ENCODE measurements at regions not wholly inside any gene's neighbourhood (a gene's known extent, or its start where the extent isn't known, plus 50 kb on each side); places are given as distances from the start of the nearest gene placed in this dataset.

- no TSS peak for BruUV-seq (replicated peaks)
- Histone ChIP-seq H3K4me3 (ENCODE audit: low read depth, low read length, poor library complexity, severe bottlenecking) (no peak overlapping the region), H3K79me2 (ENCODE audit: insufficient read depth, low read depth, low read length) (no peaks in the 10 kb centered on the region), H3K27ac (ENCODE audit: low read depth, low read length, poor library complexity, severe bottlenecking) (no peak overlapping the region), H3K36me3 (ENCODE audit: insufficient read depth, low read length) (no peaks in the 10 kb centered on the region), H2AFZ (ENCODE audit: low read length) (no peak overlapping the region), H3K4me1 (ENCODE audit: insufficient read depth, low read length, poor library complexity, severe bottlenecking) (no peaks in the 10 kb centered on the region), H3K4me2 (ENCODE audit: low read length) (no peak overlapping the region), H3K9me2 (ENCODE audit: insufficient read depth, low read length) (no peaks in the 10 kb centered on the region), H4K20me1 (ENCODE audit: insufficient read depth, low read length) (no peaks in the 10 kb centered on the region), H3K9me3 (ENCODE audit: low read length) (0 out of 2 replicates have a peak, but pooled peaks cover 3% of the 10 kb centered on the region)
- ChIA-PET POLR2A (interaction anchor here (0.6 kb wide), 1 partner anchor 405 kb away, joined by 4 read pairs; no protein-coding TSS in a partner anchor), CTCF (ENCODE audit: unreplicated experiment) (no interaction called here)
- TF ChIP-seq EZH2phosphoT487 (IDR thresholded peaks at IDR 0.05; ENCODE audit: borderline replicate concordance, low read depth, low read length): no peak
- peak; percentile 48; the same call in 1 of the 2 replicates for TF ChIP-seq CTCF (conservative IDR thresholded peaks at IDR 0.05; ENCODE audit: low read length)
- DNase-seq (ENCODE audit: low spot score): peak; percentile 1
- intact Hi-C loops (cut with micrococcal nuclease; ENCODE audit: unreplicated experiment): no loop called here
Observed at GRCh38 chr4:154049457-154050181, 260.7 kb upstream of the SFRP2 start.

- H4K20me1 ChIP-seq (ENCODE audit: insufficient read depth, low read length): no peaks in the 10 kb centered on the region
- ChIA-PET CTCF (ENCODE audit: unreplicated experiment) (no interaction called here), POLR2A (no interaction called here)
- H3K79me2 ChIP-seq (ENCODE audit: insufficient read depth, low read depth, low read length): no peaks in the 10 kb centered on the region
- H3K36me3 ChIP-seq (ENCODE audit: insufficient read depth, low read length): no peaks in the 10 kb centered on the region
- no peak overlapping the region for H3K4me3 ChIP-seq (ENCODE audit: low read depth, low read length, poor library complexity, severe bottlenecking)
- no peak overlapping the region for H3K27ac ChIP-seq (ENCODE audit: low read depth, low read length, poor library complexity, severe bottlenecking)
- H3K9me3 ChIP-seq (ENCODE audit: low read length): no peaks in the 10 kb centered on the region
- no peak overlapping the region for H3K4me2 ChIP-seq (ENCODE audit: low read length)
- no peaks in the 10 kb centered on the region for H3K4me1 ChIP-seq (ENCODE audit: insufficient read depth, low read length, poor library complexity, severe bottlenecking)
- H2AFZ ChIP-seq (ENCODE audit: low read length): no peak overlapping the region
- intact Hi-C loops (cut with micrococcal nuclease; ENCODE audit: unreplicated experiment): no loop called here
- H3K9me2 ChIP-seq (ENCODE audit: insufficient read depth, low read length): no peaks in the 10 kb centered on the region
- no peak for TF ChIP-seq CTCF (conservative IDR thresholded peaks at IDR 0.05; ENCODE audit: low read length)
- no peak for TF ChIP-seq EZH2phosphoT487 (IDR thresholded peaks at IDR 0.05; ENCODE audit: borderline replicate concordance, low read depth, low read length)
- no TSS peak for BruUV-seq (replicated peaks)
- no peak for DNase-seq (ENCODE audit: low spot score)
Observed at GRCh38 chr4:154047733-154048132, 258.9 kb upstream of the SFRP2 start.

- Histone ChIP-seq H3K27ac (ENCODE audit: low read depth, low read length, poor library complexity, severe bottlenecking) (no peak overlapping the region), H3K36me3 (ENCODE audit: insufficient read depth, low read length) (no peaks in the 10 kb centered on the region), H3K4me2 (ENCODE audit: low read length) (no peak overlapping the region), H2AFZ (ENCODE audit: low read length) (no peak overlapping the region), H4K20me1 (ENCODE audit: insufficient read depth, low read length) (no peaks in the 10 kb centered on the region), H3K79me2 (ENCODE audit: insufficient read depth, low read depth, low read length) (no peaks in the 10 kb centered on the region), H3K4me1 (ENCODE audit: insufficient read depth, low read length, poor library complexity, severe bottlenecking) (no peaks in the 10 kb centered on the region), H3K9me3 (ENCODE audit: low read length) (no peaks in the 10 kb centered on the region), H3K9me2 (ENCODE audit: insufficient read depth, low read length) (no peaks in the 10 kb centered on the region), H3K4me3 (ENCODE audit: low read depth, low read length, poor library complexity, severe bottlenecking) (no peak overlapping the region)
- TF ChIP-seq EZH2phosphoT487 (IDR thresholded peaks at IDR 0.05; ENCODE audit: borderline replicate concordance, low read depth, low read length) (no peak), CTCF (conservative IDR thresholded peaks at IDR 0.05; ENCODE audit: low read length) (no peak)
- DNase-seq (ENCODE audit: low spot score): no peak
- intact Hi-C loops (cut with micrococcal nuclease; ENCODE audit: unreplicated experiment): no loop called here
- CTCF ChIA-PET (ENCODE audit: unreplicated experiment): no interaction called here
- POLR2A ChIA-PET: no interaction called here
- no TSS peak for BruUV-seq (replicated peaks)
Observed at GRCh38 chr4:154044742-154045485, 256.0 kb upstream of the SFRP2 start.

All from OCI-LY7 (cell line).